ENCODE measurements at regions not wholly inside any gene's neighbourhood (a gene's known extent, or its start where the extent isn't known, plus 50 kb on each side); places are given as distances from the start of the nearest gene placed in this dataset.

DNA sequence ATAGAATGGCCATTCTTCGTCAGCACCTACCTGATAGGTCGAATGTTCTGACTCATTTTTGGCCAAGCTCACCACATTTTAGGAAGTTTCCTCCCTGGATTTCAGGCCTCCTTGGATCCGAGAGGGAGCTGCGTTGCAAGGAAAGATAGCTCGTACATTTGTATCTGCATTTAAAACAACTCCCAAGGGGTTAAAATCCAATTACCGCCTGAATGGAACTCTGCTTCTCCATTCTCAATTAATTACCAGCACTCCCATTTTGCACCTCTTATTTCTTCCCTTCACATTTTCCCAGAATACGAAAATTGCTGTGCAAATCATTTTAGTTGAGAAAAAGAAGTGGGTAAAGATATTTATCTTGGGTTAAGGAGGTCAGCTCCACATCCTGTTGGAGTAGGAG, 610.7 kb downstream of the NPHP4 start:
- Histone ChIP-seq H3K36me3 (ENCODE audit: control insufficient read depth, insufficient read depth, low read length) (no peaks in the 10 kb centered on the region), H3K9me3 (no peaks in the 10 kb centered on the region), H3K4me3 (ENCODE audit: low read depth, low read length) (no peak overlapping the region), H3K27me3 (replicated peaks; ENCODE audit: control insufficient read depth, insufficient read depth, low read length) (no peaks in the 10 kb centered on the region), H3K4me1 (no peaks in the 10 kb centered on the region)
- H3K27ac Mint-ChIP-seq (ENCODE audit: unreplicated experiment) = no peak overlapping the region
- intact Hi-C loops (cut with micrococcal nuclease; ENCODE audit: unreplicated experiment) = no loop called here
- H3K27me3 Mint-ChIP-seq (ENCODE audit: insufficient read depth, unreplicated experiment) = no peaks in the 10 kb centered on the region
- H3K9me3 Mint-ChIP-seq (ENCODE audit: unreplicated experiment) = no peaks in the 10 kb centered on the region
- ChIA-PET CTCF (no interaction called here), POLR2A (no interaction called here)
- H3K36me3 Mint-ChIP-seq (ENCODE audit: insufficient read depth, unreplicated experiment) = peaks cover 5% of the 10 kb centered on the region
- no peak for DNase-seq
- no peaks in the 10 kb centered on the region for H3K4me1 Mint-ChIP-seq (ENCODE audit: low read depth, unreplicated experiment)
- no peak overlapping the region for H3K4me3 Mint-ChIP-seq (ENCODE audit: unreplicated experiment)
- BruUV-seq (replicated peaks) = no TSS peak
- TF ChIP-seq, protein P1, sequence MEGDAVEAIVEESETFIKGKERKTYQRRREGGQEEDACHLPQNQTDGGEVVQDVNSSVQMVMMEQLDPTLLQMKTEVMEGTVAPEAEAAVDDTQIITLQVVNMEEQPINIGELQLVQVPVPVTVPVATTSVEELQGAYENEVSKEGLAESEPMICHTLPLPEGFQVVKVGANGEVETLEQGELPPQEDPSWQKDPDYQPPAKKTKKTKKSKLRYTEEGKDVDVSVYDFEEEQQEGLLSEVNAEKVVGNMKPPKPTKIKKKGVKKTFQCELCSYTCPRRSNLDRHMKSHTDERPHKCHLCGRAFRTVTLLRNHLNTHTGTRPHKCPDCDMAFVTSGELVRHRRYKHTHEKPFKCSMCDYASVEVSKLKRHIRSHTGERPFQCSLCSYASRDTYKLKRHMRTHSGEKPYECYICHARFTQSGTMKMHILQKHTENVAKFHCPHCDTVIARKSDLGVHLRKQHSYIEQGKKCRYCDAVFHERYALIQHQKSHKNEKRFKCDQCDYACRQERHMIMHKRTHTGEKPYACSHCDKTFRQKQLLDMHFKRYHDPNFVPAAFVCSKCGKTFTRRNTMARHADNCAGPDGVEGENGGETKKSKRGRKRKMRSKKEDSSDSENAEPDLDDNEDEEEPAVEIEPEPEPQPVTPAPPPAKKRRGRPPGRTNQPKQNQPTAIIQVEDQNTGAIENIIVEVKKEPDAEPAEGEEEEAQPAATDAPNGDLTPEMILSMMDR (IDR thresholded peaks at IDR 0.05; ENCODE audit: insufficient read depth in 1 of 2, low read depth in 1 of 2, low read length in 1 of 2, severe bottlenecking in 1 of 2, unreplicated experiment in 1 of 2) = no peak

DNA sequence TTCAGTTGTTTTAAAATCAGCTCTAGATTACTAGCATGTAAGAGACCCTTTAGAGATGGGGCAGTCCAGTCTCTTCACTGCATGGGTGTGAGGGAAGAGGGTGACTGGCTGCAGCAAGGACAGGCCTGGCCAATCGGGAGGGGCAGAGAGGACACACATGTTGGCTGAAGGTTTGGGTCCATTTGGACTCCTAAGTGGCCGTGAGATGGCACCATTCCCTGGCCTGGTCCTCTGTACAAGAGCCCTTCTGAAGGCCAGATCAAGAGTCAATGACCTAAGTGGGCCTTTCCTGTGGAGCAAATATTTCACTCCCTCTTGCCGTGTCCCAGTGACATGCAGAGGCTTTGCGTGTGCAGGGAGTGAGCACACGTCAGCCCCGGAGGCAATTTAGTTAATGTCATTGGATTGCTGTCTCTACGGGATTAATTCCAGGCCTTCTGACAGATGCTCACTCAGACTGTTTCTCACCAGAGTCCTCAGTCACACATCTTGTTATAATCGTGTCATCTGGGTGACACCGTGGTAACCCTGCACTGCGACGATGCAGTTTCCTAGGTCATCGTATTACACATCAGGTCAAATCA, 613.0 kb downstream of the NPHP4 start:
- Histone ChIP-seq H3K36me3 (ENCODE audit: control insufficient read depth, insufficient read depth, low read length) (no peaks in the 10 kb centered on the region), H3K9me3 (no peaks in the 10 kb centered on the region), H3K4me3 (ENCODE audit: low read depth, low read length) (no peak overlapping the region), H3K27me3 (replicated peaks; ENCODE audit: control insufficient read depth, insufficient read depth, low read length) (no peaks in the 10 kb centered on the region), H3K4me1 (no peaks in the 10 kb centered on the region)
- DNase-seq = no peak
- POLR2A ChIA-PET = no interaction called here
- H3K27ac Mint-ChIP-seq (ENCODE audit: unreplicated experiment) = no peak overlapping the region
- intact Hi-C loops (cut with micrococcal nuclease; ENCODE audit: unreplicated experiment) = no loop called here
- CTCF ChIA-PET = no interaction called here
- no peaks in the 10 kb centered on the region for H3K9me3 Mint-ChIP-seq (ENCODE audit: unreplicated experiment)
- TF ChIP-seq, protein P1 (IDR thresholded peaks at IDR 0.05; ENCODE audit: insufficient read depth in 1 of 2, low read depth in 1 of 2, low read length in 1 of 2, severe bottlenecking in 1 of 2, unreplicated experiment in 1 of 2) = no peak
- no peaks in the 10 kb centered on the region for H3K27me3 Mint-ChIP-seq (ENCODE audit: insufficient read depth, unreplicated experiment)
- peaks cover 5% of the 10 kb centered on the region for H3K36me3 Mint-ChIP-seq (ENCODE audit: insufficient read depth, unreplicated experiment)
- H3K4me1 Mint-ChIP-seq (ENCODE audit: low read depth, unreplicated experiment) = no peaks in the 10 kb centered on the region
- no TSS peak for BruUV-seq (replicated peaks)
- no peak overlapping the region for H3K4me3 Mint-ChIP-seq (ENCODE audit: unreplicated experiment)

DNA sequence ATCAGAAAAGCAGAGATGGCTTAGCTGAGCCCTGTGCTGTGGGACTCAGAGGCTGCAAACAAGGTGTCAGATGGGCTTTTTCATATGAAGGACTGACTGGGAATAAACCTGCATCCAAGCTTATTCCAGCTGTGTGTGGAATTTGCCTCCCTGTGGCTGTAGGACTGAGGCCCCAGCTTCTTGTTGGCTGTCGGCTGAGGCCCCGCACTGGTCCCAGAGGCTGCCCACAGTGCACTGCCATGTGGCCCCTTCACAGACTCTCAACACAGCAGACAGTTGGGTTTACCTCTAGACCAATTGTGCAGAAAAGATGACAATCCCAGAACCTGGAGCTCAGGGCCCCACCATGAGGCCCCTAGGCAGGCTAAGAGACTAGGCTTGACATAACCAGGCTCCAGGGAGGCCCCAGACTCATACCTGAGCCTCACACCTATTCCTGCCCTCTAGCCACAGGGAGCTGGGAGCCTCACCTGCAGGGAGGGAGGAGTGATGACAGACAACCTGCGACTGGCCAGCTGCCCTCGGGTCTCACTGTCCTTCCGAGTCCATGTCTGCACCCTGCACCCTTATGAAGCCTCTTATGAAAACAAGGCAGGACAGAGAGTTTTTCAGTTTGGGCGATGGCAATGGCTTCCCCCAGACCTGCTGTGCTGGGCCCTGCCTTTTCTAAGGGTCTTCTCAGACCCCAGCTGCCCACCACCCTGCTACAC, 615.5 kb downstream of the NPHP4 start:
- Mint-ChIP-seq H3K36me3 (ENCODE audit: insufficient read depth, unreplicated experiment) (peaks cover 2% of the 10 kb centered on the region), H3K27ac (ENCODE audit: unreplicated experiment) (no peak overlapping the region), H3K9me3 (ENCODE audit: unreplicated experiment) (no peaks in the 10 kb centered on the region), H3K4me1 (ENCODE audit: low read depth, unreplicated experiment) (no peaks in the 10 kb centered on the region), H3K4me3 (ENCODE audit: unreplicated experiment) (no peak overlapping the region), H3K27me3 (ENCODE audit: insufficient read depth, unreplicated experiment) (no peaks in the 10 kb centered on the region)
- intact Hi-C loops (cut with micrococcal nuclease; ENCODE audit: unreplicated experiment) = no loop called here
- DNase-seq = no peak
- Histone ChIP-seq H3K9me3 (no peaks in the 10 kb centered on the region; the same call in 1 of the 2 replicates), H3K36me3 (ENCODE audit: control insufficient read depth, insufficient read depth, low read length) (no peaks in the 10 kb centered on the region), H3K4me3 (ENCODE audit: low read depth, low read length) (no peak overlapping the region), H3K4me1 (no peaks in the 10 kb centered on the region), H3K27me3 (replicated peaks; ENCODE audit: control insufficient read depth, insufficient read depth, low read length) (no peaks in the 10 kb centered on the region)
- CTCF ChIA-PET = no interaction called here
- no TSS peak for BruUV-seq (replicated peaks)
- POLR2A ChIA-PET = no interaction called here
- TF ChIP-seq, protein P1 (IDR thresholded peaks at IDR 0.05; ENCODE audit: insufficient read depth in 1 of 2, low read depth in 1 of 2, low read length in 1 of 2, severe bottlenecking in 1 of 2, unreplicated experiment in 1 of 2) = no peak

Measured in Caco-2 (cell line).